GM19452 (cell line): ENCODE measurements at regions not wholly inside any gene's neighbourhood (a gene's known extent, or its start where the extent isn't known, plus 50 kb on each side); places are given as distances from the start of the nearest gene placed in this dataset.

Experiments used
- ATAC-seq: cut with Tn5 transposase; IDR thresholded peaks from one replicate; pipeline ENCODE4 v1.9.1; 2021; ENCODE audit not compliant: unreplicated experiment

DNA sequence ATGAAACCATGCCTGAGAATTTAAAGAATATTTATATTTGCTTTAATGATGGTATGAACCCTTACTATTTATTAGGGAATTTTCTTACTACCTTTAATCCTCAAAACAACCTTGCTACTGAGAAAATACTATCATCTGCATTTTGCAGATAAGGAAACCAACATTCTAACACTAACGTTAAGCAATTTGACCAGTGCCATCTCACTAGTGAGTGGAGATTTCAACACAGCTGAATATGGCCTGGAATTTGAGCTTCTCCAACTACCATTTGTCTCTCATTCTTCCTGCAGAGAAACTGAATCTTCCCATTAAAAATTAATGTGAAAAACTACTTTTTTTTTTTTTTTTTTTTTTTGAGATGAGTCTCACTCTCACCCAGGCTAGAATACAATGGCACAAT lies 380.9 kb upstream of the SMIM31 start:
- no peak for ATAC-seq

DNA sequence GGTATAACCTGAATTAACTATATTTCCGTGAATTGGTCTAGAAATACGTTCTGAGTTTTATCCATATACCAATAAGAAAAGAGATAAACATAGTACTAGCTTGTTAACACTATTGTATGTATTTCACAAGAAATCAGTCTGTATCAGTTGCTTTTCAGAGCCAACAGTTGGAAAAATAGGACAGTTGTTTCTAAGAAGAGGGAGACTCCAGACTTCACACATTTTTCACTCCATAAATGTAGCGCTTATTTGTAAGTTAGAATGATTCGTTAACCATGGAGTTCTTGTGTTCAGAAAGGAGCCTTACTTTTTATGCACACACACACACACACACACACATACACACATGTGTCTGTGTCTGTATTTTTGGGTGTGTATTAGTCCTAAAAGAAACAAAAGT lies 376.7 kb upstream of the SMIM31 start:
- ATAC-seq: no peak

GRCh38 chr4:164378361-164378760 lies 375.6 kb upstream of the SMIM31 start:
- ATAC-seq: no peak

DNA sequence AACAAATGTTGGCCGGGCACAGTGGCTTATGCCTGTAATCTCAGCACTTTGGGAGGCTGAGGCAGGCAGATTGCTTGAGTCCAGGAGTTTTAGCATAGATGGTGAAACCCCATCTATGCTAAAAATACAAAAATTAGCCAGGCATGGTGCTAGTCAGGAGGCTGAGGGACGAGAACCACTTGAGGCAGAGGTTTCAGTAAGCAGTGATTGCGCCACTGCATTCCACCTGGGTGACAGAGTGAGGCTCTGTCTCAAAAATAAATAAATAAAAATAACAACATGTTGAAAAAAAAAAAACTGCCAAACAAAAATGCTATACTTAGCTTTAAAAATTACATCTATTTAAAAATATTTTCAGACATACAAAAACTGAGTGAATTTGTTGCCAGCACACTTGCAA lies 374.2 kb upstream of the SMIM31 start:
- ATAC-seq: no peak

- no peak for ATAC-seq
Observed at GRCh38 chr4:164381859-164382258, 372.1 kb upstream of the SMIM31 start.

DNA sequence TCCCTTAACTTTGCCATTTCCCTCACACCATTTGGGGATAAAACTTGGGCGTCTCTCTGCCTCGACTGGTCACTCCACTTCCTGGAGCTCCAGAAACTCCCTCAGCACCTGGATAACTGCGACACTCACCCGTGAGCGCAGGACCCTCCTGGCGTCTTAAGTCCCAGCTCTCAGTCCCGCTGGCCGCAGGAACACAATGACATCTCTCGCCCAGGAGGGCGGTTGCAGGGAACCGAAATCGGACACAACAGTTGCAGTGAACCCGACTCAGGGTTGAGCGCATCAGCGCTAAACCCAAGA lies 370.9 kb upstream of the SMIM31 start:
- ATAC-seq: no peak

- no peak for ATAC-seq
Observed at GRCh38 chr4:164383358-164384220, 370.3 kb upstream of the SMIM31 start.

- no peak for ATAC-seq
Observed at GRCh38 chr4:164384416-164384815, 369.5 kb upstream of the SMIM31 start.

DNA sequence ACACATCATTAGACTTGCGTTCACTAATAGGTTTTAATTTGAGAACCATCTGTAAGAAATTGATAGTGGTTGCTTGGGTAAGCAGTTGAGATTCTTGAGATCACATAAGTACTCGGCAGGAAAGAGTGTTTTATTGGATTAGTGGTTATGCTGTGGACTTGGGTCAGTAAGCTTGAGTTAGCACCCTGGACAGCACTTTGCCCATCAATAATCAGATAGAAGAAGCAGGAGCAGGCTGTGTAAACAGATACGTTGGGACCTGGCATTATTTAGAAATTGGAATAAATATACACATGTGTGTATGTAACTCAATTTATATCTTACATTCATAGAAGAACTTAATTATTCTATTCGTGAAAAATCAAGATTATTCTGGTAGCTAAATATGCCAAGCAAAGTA lies 357.5 kb upstream of the SMIM31 start:
- ATAC-seq: no peak

DNA sequence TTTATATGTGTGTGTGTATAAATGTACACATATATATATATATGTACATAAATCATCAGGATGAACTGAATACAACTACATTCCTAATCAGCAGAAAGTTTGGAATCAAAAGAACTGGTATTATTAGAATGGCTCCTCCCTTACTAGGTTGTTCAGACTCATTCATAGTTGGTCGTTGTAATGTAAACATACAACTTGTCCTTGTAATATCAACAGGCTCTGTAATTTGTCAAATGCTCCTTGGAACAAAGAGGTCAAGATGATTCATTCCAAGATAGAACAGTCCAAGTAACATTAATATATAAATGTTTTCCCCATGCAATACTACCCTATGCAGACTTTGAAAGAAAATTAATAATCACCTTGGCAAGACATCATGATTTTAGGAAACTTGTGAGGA lies 351.4 kb upstream of the SMIM31 start:
- ATAC-seq: no peak

GRCh38 chr4:164405774-164406173 lies 348.2 kb upstream of the SMIM31 start:
- ATAC-seq: no peak

- no peak for ATAC-seq
Observed at GRCh38 chr4:164408831-164409230, 345.1 kb upstream of the SMIM31 start.

- ATAC-seq: no peak
Observed at GRCh38 chr4:164410401-164410800, 343.5 kb upstream of the SMIM31 start.

DNA sequence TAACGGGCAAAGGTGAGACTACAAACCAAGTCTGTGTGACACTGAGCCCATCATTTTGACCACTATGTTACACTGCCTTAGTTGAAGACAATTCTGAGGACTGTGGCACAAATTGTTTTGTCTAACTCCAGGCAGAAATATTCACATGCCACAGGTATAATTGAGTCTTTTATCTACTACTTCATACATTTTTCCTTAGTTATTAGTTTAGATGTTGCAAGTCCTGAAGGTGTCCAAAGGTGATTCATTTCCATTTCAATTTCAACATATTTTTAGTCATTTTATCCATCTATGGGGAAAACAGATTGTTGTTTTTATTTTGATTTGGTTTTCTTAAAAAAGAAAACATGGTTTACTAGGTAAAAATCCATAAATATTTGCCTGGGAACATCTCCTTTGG lies 341.7 kb upstream of the SMIM31 start:
- ATAC-seq: no peak

GRCh38 chr4:164413743-164414142 lies 340.2 kb upstream of the SMIM31 start:
- ATAC-seq: no peak

GRCh38 chr4:164423819-164424218 lies 330.1 kb upstream of the SMIM31 start:
- no peak for ATAC-seq

GRCh38 chr4:164424846-164425245 lies 329.1 kb upstream of the SMIM31 start:
- no peak for ATAC-seq

GRCh38 chr4:164428561-164428960 lies 325.4 kb upstream of the SMIM31 start:
- ATAC-seq: no peak

- no peak for ATAC-seq
Observed at GRCh38 chr4:164438321-164438720, 315.6 kb upstream of the SMIM31 start.

- ATAC-seq: no peak
Observed at GRCh38 chr4:164439037-164439436, 314.9 kb upstream of the SMIM31 start.

DNA sequence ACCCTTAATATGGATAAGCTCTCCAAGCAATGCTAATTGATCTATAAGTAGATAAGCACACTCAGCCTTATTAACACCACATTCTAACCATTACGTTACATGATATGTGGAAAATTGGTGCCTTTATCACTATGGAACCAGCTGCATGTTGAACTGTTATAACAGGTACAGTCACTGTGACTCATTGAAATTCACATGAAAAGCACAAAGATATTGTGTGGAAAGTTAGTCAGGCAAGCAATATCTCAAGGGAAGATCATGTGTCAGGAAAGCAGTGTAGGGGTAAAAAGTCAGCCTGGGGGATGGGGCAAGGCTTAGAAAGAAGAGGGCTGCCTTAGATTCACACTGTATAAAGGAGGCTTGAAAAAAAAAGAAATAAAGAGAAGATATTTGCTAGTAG lies 313.7 kb upstream of the SMIM31 start:
- ATAC-seq: no peak

DNA sequence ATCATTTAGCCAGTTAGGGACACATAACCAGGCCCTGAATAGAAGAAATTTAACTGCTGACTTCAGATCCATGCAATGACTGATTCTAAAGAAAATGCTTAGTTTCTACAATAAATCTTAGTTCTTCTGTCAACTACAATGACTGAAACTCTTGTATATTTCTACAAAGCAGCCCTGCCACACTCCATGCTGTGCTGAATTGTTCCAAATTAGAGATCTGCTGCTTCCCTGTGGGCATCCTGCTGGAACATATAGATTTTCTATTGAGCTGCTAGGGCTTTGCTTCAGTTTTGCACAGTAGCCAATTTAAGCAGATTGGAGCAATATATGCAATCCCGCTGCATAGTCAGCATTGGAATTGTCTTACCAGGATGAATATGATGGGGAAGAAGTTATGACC lies 312.8 kb upstream of the SMIM31 start:
- no peak for ATAC-seq

DNA sequence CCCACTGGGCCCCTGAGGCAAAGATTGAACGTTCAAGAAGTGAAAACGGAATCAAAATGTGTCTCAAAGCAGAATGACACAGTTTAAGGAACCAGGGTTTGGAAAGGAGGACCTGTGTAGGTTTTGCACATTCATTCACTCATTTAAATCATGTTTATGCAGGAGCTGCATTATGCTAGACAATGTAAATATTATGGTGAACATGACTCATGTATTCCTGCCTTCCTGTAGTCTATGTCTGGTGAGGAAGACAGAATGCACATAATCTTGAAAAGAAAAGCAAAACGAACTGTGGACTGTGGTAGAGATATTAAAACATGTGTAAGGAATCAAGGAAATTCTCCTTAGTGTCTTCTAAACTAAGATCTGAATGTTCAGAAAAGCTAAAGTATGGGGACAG lies 311.8 kb upstream of the SMIM31 start:
- no peak for ATAC-seq
